ENCODE measurements at regions not wholly inside any gene's neighbourhood (a gene's known extent, or its start where the extent isn't known, plus 50 kb on each side); places are given as distances from the start of the nearest gene placed in this dataset.

- H3K4me3 ChIP-seq (ENCODE audit: low read length), result no peak overlapping the region
- DNase-seq (ENCODE audit: low read depth), result no peak
- no peak for TF ChIP-seq CTCF (IDR thresholded peaks at IDR 0.05; ENCODE audit: insufficient read depth, low read depth, low read length, missing control alignments)
Measured at GRCh38 chr12:126994599-126994998, 1272.4 kb upstream of the TMEM132C start.

DNA sequence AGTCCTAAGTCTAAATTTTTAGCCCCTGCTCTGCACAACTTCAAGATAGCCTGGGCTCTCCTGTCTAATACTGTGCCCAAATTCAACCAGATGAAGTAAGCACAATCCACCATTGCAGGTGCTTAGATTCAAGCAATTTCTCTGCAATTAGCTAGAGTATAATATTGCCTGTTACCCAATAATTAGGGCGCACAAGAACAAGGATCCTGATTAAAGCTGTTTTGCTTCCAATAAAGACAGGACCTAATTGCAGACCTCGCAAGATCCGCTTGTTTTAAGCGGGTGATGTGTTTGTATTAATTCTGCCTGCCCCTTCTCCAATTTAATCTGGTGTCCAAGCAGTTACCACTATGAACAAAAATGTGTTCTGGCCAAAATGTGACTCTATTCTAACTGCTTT lies 1268.9 kb upstream of the TMEM132C start:
- no peak for DNase-seq (ENCODE audit: low read depth)
- TF ChIP-seq CTCF (IDR thresholded peaks at IDR 0.05; ENCODE audit: insufficient read depth, low read depth, low read length, missing control alignments), result no peak

GRCh38 chr12:126998747-126999285 lies 1268.2 kb upstream of the TMEM132C start:
- no peak for TF ChIP-seq CTCF (IDR thresholded peaks at IDR 0.05; ENCODE audit: insufficient read depth, low read depth, low read length, missing control alignments)
- peak; percentile 3 for DNase-seq (ENCODE audit: low read depth)
- no peak overlapping the region for H3K4me3 ChIP-seq (ENCODE audit: low read length)

More for the DNA sequence above, 1268.9 kb upstream of the TMEM132C start:
- H3K4me3 ChIP-seq (ENCODE audit: low read length), result no peak overlapping the region

GRCh38 chr12:126999352-126999751 lies 1267.6 kb upstream of the TMEM132C start:
- no peak for TF ChIP-seq CTCF (IDR thresholded peaks at IDR 0.05; ENCODE audit: insufficient read depth, low read depth, low read length, missing control alignments)
- DNase-seq (ENCODE audit: low read depth), result no peak
- H3K4me3 ChIP-seq (ENCODE audit: low read length), result no peak overlapping the region

DNA sequence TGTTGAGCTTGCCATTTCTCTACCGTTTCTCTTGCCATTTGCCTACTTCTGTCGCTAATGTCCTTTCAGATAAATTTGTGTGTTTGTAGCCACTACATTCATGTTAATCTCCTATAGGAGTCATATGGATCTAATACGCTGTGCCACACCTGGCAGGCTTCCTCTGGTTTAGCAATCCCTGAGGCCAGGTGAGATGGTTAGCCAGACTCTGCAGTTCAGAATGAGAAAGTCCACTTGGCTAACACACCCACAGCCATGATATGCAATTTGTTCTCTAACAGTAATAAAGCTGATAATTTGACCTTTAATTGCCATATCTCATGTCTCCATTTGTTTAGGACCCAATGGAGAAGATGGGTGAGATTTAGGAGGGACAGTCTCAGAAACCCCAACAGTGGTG lies 1261.6 kb upstream of the TMEM132C start:
- DNase-seq (ENCODE audit: low read depth), result no peak
- TF ChIP-seq CTCF (IDR thresholded peaks at IDR 0.05; ENCODE audit: insufficient read depth, low read depth, low read length, missing control alignments), result no peak
- H3K4me3 ChIP-seq (ENCODE audit: low read length), result no peak overlapping the region

GRCh38 chr12:127006972-127007371 lies 1260.0 kb upstream of the TMEM132C start:
- H3K4me3 ChIP-seq (ENCODE audit: low read length), result no peak overlapping the region
- TF ChIP-seq CTCF (IDR thresholded peaks at IDR 0.05; ENCODE audit: insufficient read depth, low read depth, low read length, missing control alignments), result no peak
- no peak for DNase-seq (ENCODE audit: low read depth)

DNA sequence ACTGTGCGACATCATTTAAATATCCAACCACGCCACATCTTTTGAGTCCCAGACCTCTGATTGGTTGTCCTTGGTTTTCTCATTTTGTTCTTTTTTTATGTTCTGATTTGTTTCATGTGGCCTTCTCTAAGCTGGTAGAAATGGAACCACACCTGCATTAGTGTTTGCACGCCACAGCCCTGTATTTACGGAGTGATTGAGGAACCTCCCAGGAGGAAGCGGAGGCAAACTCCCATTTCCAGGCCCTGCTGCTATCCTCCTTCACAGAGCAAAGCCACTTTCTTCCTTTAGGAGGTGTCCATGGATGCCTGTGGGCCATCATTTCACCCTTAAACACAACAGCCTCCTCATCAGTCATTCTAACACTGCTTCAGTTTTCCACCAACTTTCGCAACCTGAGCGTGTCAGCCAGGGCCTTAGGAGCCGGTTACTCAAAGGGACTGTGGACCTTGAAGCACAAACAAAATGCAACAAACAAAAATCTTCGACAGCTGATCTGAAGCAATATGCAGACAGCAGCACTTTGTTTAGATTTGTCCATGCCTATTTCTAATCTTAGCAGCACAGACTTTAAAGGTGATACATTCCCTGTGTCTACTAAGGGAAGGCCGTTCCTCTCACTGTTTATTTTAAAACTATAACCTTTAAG lies 1258.1 kb upstream of the TMEM132C start:
- no peak for TF ChIP-seq CTCF (IDR thresholded peaks at IDR 0.05; ENCODE audit: insufficient read depth, low read depth, low read length, missing control alignments)
- peak; percentile 7 for DNase-seq (ENCODE audit: low read depth)
- no peak overlapping the region for H3K4me3 ChIP-seq (ENCODE audit: low read length)

Measured in epithelial cell of esophagus (primary cell).